RCC 7860 (cell line): ENCODE measurements at regions not wholly inside any gene's neighbourhood (a gene's known extent, or its start where the extent isn't known, plus 50 kb on each side); places are given as distances from the start of the nearest gene placed in this dataset.

Experiments used
- DNase-seq: peaks from one replicate; pipeline ENCODE4 v3.0.0-alpha.2; 2015; ENCODE audit warnings: low spot score
- FAIRE-seq: peaks from 2 replicates; lab custom pipeline; 2012; peaks lifted over from hg19 to GRCh38; lab: Jason Lieb, UNC

DNA sequence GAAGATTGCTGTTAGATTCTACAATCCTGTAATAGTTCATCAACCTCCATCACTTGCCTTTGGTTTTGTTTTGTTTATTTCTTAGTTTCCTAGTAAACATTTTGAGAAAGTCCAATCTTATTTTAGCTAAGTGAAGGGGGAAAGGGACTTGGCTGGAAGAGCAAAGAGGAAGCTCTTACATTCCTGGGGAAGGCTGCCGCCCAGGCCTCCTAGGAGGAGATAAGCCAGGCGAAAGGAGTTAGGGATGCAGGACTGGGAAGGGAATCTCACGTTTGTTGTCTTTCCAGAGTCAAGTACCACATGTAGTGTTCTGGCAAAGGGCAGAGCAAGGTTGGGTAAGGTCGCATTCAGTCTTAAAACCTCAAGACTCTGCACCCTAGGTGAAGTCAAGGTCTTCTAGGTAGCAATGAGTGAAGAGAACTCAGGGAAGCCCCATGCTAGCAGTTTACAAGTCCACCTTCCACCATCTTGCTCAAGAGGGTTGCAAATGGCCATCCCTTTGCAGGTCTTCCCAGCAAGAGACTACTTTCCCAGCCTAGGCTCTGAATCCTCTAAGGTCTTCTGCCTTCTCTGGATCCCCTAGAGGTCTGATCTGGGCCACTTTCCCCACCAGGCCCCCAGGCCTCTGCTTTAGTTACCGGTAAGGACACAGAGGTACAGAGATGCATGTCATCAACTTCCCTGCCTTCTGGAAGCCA lies 320.7 kb downstream of the CYP26B1 start:
- DNase-seq (no peak), FAIRE-seq (no peak)

- FAIRE-seq (no peak), DNase-seq (no peak)
Measured at GRCh38 chr2:71826299-71826698, 321.4 kb downstream of the CYP26B1 start.

DNA sequence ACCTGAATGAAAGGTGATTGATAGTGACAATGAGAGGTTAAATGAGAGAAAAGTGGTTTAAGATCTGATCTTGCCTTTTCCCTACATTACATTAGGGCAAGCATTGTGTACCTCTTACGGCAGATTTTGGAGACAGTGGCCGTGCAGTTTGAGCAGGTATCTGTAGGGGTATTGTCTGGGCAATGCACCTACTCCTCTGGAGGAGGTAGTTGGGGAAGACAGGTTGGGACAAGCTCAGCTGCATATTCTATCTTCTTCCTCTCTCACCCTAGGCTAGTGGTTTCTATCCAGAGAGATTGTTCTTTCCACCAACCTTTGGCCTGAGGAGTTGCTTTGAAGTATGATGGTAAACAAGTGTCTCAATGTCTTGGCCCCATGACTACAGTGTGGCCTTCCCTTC lies 323.2 kb downstream of the CYP26B1 start:
- DNase-seq (no peak), FAIRE-seq (no peak)

DNA sequence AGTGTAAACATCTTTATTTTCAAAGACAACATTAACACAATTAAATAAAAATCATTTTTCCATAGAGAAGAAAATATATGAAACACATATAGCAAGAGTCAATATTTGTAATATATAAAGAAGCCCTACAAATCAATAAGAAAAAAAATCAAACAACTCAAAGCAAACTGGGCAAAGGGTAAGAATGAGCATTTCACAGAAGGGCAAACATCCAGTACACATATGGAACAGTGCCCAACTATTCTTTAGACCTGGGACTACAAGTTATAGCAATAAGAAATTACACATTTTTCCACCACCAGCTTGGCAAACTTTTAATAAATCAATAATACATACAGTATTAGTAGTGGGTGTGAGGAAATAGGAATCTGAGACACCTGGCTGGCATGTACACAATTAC lies 324.1 kb downstream of the CYP26B1 start:
- no peak for FAIRE-seq
- no peak for DNase-seq

- no peak for DNase-seq
- FAIRE-seq = no peak
Measured at GRCh38 chr2:71822463-71822862, 325.2 kb downstream of the CYP26B1 start.

DNA sequence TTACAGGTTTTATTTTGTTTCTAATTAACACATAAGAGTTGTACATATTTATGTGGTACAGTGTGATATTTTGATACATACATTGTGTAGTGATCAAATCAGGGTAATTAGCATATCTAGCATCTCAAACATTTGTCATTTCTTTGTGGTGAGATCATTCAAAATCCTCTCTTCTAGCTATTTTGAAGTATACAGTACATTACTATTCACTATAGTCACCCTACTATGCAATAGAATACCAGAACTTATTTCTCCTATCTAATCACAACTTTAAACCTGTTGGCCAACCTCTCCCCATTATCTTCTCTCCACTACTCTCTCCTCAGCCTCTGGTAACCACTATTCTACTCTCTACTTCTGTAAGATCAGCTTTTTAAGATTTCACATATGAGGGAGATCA lies 325.8 kb downstream of the CYP26B1 start:
- FAIRE-seq = no peak
- no peak for DNase-seq

DNA sequence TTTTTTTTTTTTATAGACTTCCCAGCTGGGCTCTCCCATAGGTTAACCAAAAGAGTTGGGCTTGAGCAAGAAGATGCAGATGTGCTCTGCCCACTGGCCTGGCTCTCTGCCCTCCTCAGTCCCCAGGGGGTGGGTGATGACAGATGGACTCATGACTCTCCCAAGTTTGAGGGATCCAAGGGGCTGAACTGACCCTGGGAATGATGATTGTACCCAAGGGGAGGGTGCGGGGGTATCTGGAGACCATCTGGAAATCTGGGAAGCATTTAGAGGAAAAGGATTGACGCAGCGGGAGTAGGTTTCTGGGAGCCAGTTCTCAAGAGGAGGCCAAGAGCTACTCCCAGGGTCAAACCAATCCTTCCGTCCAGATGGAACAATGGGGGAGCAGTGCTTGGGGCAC lies 330.8 kb downstream of the CYP26B1 start:
- DNase-seq (no peak), FAIRE-seq (no peak)

GRCh38 chr2:71815701-71816474 lies 331.8 kb downstream of the CYP26B1 start:
- FAIRE-seq (no peak), DNase-seq (no peak)

GRCh38 chr2:71814885-71815284 lies 332.8 kb downstream of the CYP26B1 start:
- FAIRE-seq (no peak), DNase-seq (no peak)

GRCh38 chr2:71813807-71814470 lies 333.7 kb downstream of the CYP26B1 start:
- FAIRE-seq = no peak
- DNase-seq = no peak

GRCh38 chr2:71813315-71813714 lies 334.3 kb downstream of the CYP26B1 start:
- DNase-seq = no peak
- FAIRE-seq = no peak

DNA sequence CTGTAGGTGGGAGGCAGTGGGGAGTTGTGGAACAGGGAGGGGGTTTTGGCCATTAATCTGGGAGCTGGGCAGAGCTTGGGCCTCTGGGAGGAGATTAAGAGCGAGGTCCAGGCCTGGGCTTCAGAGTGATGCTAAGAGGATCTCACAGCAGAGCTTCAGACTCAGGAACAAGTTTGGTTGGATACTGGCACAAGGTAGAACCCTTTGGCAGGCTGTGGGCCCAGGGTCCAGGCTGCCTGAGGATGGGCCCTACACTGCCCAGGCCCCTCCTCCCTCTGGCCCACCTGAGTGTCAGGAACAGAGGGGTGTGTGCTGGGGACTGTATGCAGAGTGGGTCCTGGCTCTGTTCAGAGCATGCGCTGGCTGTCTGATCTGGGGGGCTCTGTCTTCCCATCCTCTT lies 334.9 kb downstream of the CYP26B1 start:
- FAIRE-seq (no peak), DNase-seq (no peak)

DNA sequence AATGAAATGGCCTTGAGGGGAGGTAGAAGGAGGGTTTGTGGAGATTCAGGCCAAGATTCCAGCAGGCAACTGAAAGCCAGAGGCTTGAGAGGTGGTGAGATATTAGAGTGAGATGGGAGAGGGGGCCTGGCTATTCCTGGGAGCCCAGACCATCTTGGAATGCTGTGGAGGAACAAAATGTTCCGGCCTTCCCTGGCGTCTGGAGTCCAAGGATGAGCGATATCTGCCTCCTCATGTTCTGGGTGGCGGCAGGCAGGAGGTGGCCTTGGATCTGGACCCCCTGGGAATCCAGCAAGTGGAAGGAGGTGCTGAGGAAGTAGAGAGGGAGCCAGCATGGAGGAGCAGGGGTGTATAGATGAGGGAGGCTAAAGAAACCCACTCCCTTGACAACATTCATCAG lies 335.9 kb downstream of the CYP26B1 start:
- FAIRE-seq (no peak), DNase-seq (no peak)

- FAIRE-seq (no peak), DNase-seq (no peak)
Measured at GRCh38 chr2:71811157-71811556, 336.5 kb downstream of the CYP26B1 start.

DNA sequence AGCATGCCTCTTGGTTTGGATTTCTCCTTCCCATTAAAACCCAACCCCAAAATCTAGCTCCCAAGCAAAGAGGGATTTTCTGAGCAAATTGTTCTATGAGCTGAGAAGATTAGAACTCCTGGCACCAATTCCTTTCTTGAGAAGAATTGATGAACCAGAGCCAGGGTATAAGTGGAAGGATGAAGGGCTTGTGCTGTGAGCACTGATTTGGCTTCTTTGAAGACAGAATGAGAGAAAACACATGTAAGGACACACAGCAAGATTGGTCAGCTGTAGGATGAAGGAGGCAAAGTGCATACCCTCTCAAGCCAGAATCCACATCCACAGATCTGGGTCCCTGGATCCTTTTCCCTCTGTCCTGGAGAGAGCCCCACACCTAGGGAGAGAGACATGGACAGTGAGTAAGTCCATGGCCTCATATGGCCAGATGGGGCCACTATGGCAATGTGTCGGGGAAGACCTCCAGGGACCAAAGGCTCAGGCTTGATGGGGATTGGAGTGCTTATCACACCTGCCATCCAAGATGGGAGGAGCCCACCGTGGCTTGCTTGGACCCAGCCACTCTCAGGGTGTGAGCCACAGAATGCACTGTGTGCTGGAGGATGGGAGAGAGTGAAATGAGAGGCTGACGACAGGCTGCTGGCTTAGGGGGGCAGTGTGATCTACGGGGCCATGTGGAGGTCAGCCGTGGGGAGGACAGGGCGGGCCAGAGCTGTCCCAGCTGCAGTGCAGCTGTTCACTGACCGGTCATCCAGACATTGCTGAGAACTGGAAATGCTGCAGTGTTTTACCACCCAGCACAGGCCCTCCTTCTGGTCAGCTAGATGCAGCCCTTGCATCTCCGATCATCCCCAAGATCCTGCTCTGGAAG lies 339.8 kb downstream of the CYP26B1 start:
- FAIRE-seq (no peak), DNase-seq (no peak)

DNA sequence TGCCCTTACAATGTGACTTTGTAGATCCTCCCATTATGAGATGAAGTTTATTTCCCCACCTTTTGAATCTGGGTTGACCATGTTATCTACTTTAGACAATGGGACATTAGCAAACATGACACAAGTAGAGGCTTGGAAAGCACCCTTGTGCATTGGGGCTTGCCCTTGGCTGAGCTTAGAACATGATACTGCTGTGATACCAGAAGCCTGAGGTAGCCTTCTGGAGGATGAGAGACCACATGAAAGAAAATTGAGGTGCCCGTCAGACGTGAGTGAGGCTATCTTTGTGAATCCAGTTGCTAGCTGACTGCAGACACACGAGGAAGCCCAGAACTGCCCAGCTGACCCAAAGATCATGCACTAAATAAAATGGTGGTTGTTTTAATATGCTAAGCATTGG lies 341.2 kb downstream of the CYP26B1 start:
- DNase-seq = no peak
- FAIRE-seq = no peak

GRCh38 chr2:71804281-71804751 lies 343.3 kb downstream of the CYP26B1 start:
- DNase-seq = no peak
- FAIRE-seq = no peak

DNA sequence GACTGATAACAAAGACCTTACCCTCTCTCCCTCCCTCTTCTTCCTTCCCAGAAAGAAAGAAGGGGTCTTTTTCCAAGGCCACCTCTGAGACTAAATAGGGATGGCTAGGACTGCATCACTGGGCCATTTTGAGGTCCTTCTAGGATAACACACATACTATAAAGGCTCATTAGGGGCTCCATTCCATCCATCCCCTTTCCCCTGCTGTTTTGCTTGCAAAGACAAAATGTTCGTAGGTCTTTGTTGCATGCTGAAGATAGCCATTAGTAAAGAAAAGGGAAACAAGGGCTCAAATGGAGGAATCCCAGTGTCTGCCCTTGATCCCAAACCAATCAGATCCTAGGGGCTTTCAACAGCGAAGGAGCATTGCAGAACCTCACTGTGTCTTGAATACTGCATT lies 344.3 kb downstream of the CYP26B1 start:
- FAIRE-seq (no peak), DNase-seq (no peak)

DNA sequence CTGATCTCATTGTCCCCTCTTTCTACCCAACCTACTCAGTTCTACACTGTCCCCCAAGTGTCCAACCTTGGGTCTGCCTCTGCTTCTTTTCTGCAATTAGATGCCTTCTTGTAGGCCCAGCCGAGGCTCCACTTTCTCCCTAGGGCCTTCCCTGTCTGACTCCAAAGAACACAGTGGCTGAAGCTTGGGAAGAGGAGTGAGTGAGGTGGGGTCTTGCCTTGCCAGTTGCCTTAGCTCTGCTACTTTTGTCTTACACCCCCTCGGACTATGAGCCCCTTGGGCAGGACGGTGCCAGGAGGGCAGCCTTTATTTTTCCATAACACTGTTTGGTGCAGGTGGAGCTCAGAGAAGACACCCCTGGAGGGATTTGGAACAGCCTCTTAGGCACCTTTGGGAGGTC lies 345.1 kb downstream of the CYP26B1 start:
- FAIRE-seq (no peak), DNase-seq (no peak)

- peak; percentile 19 for DNase-seq
- no peak for FAIRE-seq
Measured at GRCh38 chr2:71801969-71802368, 345.7 kb downstream of the CYP26B1 start.

- FAIRE-seq (no peak), DNase-seq (no peak)
Measured at GRCh38 chr2:71801556-71801955, 346.1 kb downstream of the CYP26B1 start.
